Esophagus muscularis mucosa (tissue), 4 donors: ENCODE measurements at regions not wholly inside any gene's neighbourhood (a gene's known extent, or its start where the extent isn't known, plus 50 kb on each side); places are given as distances from the start of the nearest gene placed in this dataset.

Source experiments
- CTCF ChIP-seq, 3 experiments: fragments of 200-600 bp in 2 of 3; fragments of 450-650 bp in 1 of 3; sonication (generic) in 2 of 3; IDR thresholded peaks; one replicate each; pipeline ENCODE4 v1.5.1; 2017 to 2019; ENCODE audit warnings: antibody characterized with exemption in 3 of 3, mild to moderate bottlenecking in 2 of 3, moderate library complexity in 1 of 3
- EP300 ChIP-seq: sonication (generic); formaldehyde crosslinking; IDR thresholded peaks from one replicate; pipeline ENCODE4 v1.6.1; 2017; ENCODE audit warnings: antibody characterized with exemption
- POLR2A ChIP-seq: fragments of 450-650 bp; IDR thresholded peaks from one replicate; pipeline ENCODE4 v1.6.1; 2017; ENCODE audit warnings: antibody characterized with exemption, moderate library complexity, mild to moderate bottlenecking, low read depth
- POLR2AphosphoS5 ChIP-seq, 2 donors: sonication (generic); formaldehyde crosslinking; IDR thresholded peaks; one replicate each; pipeline ENCODE4 v1.6.1; 2017; ENCODE audit warnings: antibody characterized with exemption in 2 of 2

GRCh38 chr13:27011661-27012060, 159.9 kb downstream of the USP12 start:
- no peak for TF ChIP-seq POLR2AphosphoS5 (IDR thresholded peaks at IDR 0.05)
- TF ChIP-seq EP300, result no peak
- TF ChIP-seq CTCF (IDR thresholded peaks at IDR 0.05), result no peak
- no peak for TF ChIP-seq POLR2A
